ENCODE measurements at regions not wholly inside any gene's neighbourhood (a gene's known extent, or its start where the extent isn't known, plus 50 kb on each side); places are given as distances from the start of the nearest gene placed in this dataset.

- no peak overlapping the region for H3K4me3 ChIP-seq (ENCODE audit: low read depth, low read length)
- no peak for TF ChIP-seq CTCF (IDR thresholded peaks at IDR 0.05; ENCODE audit: borderline replicate concordance, insufficient read depth, low read depth, low read length)
Observed at GRCh38 chr4:16438986-16439385, 212.7 kb upstream of the TAPT1 start.

- H3K4me3 ChIP-seq (ENCODE audit: low read depth, low read length) = no peak overlapping the region
- TF ChIP-seq CTCF (IDR thresholded peaks at IDR 0.05; ENCODE audit: borderline replicate concordance, insufficient read depth, low read depth, low read length) = no peak
Observed at GRCh38 chr4:16437836-16438235, 211.6 kb upstream of the TAPT1 start.

- H3K4me3 ChIP-seq (ENCODE audit: low read depth, low read length) = no peak overlapping the region
- no peak for TF ChIP-seq CTCF (IDR thresholded peaks at IDR 0.05; ENCODE audit: borderline replicate concordance, insufficient read depth, low read depth, low read length)
Observed at GRCh38 chr4:16431866-16432265, 205.6 kb upstream of the TAPT1 start.

- TF ChIP-seq CTCF (IDR thresholded peaks at IDR 0.05; ENCODE audit: borderline replicate concordance, insufficient read depth, low read depth, low read length) = no peak
Observed at GRCh38 chr4:16418814-16419213, 192.5 kb upstream of the TAPT1 start.

GRCh38 chr4:16417198-16417597 is 190.9 kb upstream of the TAPT1 start:
- no peak for TF ChIP-seq CTCF (IDR thresholded peaks at IDR 0.05; ENCODE audit: borderline replicate concordance, insufficient read depth, low read depth, low read length)

More at GRCh38 chr4:16418814-16419213, 192.5 kb upstream of the TAPT1 start:
- no peak overlapping the region for H3K4me3 ChIP-seq (ENCODE audit: low read depth, low read length)

GRCh38 chr4:16416601-16417000 is 190.3 kb upstream of the TAPT1 start:
- no peak for TF ChIP-seq CTCF (IDR thresholded peaks at IDR 0.05; ENCODE audit: borderline replicate concordance, insufficient read depth, low read depth, low read length)

More at GRCh38 chr4:16417198-16417597, 190.9 kb upstream of the TAPT1 start:
- no peak overlapping the region for H3K4me3 ChIP-seq (ENCODE audit: low read depth, low read length)

GRCh38 chr4:16415751-16416150 is 189.5 kb upstream of the TAPT1 start:
- no peak for TF ChIP-seq CTCF (IDR thresholded peaks at IDR 0.05; ENCODE audit: borderline replicate concordance, insufficient read depth, low read depth, low read length)
- H3K4me3 ChIP-seq (ENCODE audit: low read depth, low read length) = no peak overlapping the region

More at GRCh38 chr4:16416601-16417000, 190.3 kb upstream of the TAPT1 start:
- no peak overlapping the region for H3K4me3 ChIP-seq (ENCODE audit: low read depth, low read length)

All from GM12875 (cell line).